WTC11 (cell line): ENCODE measurements at regions not wholly inside any gene's neighbourhood (a gene's known extent, or its start where the extent isn't known, plus 50 kb on each side); places are given as distances from the start of the nearest gene placed in this dataset.

Source experiments
- ATAC-seq: fragments of 200-7000 bp; cut with Tn5 transposase; 2 replicates; pipeline ENCODE4 v1.10.0; 2021; ENCODE audit warnings: mild to moderate bottlenecking, moderate library complexity
- CTCF ChIA-PET: fragments of 300-600 bp; sonication (Branson Sonifier 250); formaldehyde crosslinking; loops from one replicate; lab custom pipeline; 2021; ENCODE audit warnings: antibody characterized with exemption; lab: Charles Lee
- POLR2A ChIA-PET: fragments of 350-600 bp; sonication (Branson Sonifier 250); formaldehyde crosslinking; loops from one replicate; lab custom pipeline; 2021; ENCODE audit warnings: antibody characterized with exemption; lab: Charles Lee
- DNase-seq: peaks from one replicate; pipeline ENCODE4 v3.0.0; 2021; ENCODE audit warnings: low spot score
- H3K27ac Mint-ChIP-seq: 2 replicates; pipeline ENCODE4 v1.8.0; 2021; ENCODE audit warnings: mixed read lengths
- H3K27me3 Mint-ChIP-seq: 2 replicates; pipeline ENCODE4 v1.8.0; 2021; ENCODE audit warnings: low read depth, mild to moderate bottlenecking, moderate library complexity, mixed read lengths
- H3K36me3 Mint-ChIP-seq: 2 replicates; pipeline ENCODE4 v1.8.0; 2021; ENCODE audit warnings: mixed read lengths
- H3K4me1 Mint-ChIP-seq: 2 replicates; pipeline ENCODE4 v1.8.0; 2022; ENCODE audit warnings: mixed read lengths
- H3K4me3 Mint-ChIP-seq: 2 replicates; pipeline ENCODE4 v1.8.0; 2021; ENCODE audit warnings: mild to moderate bottlenecking, moderate library complexity, mixed read lengths
- H3K9me3 Mint-ChIP-seq: 2 replicates; pipeline ENCODE4 v1.8.0; 2021; ENCODE audit warnings: mixed read lengths
- CREB1 ChIP-seq: sonication (generic); formaldehyde crosslinking; IDR thresholded peaks from 2 replicates; pipeline ENCODE4 v1.8.0; 2023; ENCODE audit warnings: mild to moderate bottlenecking, missing genetic modification reagents
- CREM ChIP-seq: sonication (generic); formaldehyde crosslinking; IDR thresholded peaks from 2 replicates; pipeline ENCODE4 v1.8.1; 2022; ENCODE audit warnings: mild to moderate bottlenecking, missing genetic modification reagents, moderate library complexity
- ELF4 ChIP-seq: sonication (generic); formaldehyde crosslinking; IDR thresholded peaks from 2 replicates; pipeline ENCODE4 v1.8.1; 2022; ENCODE audit warnings: low read depth, mild to moderate bottlenecking, moderate library complexity, missing genetic modification reagents
- EMX1 ChIP-seq: fragments of 250-450 bp; sonication (Bioruptor Pico); IDR thresholded peaks from 2 replicates; pipeline ENCODE4 v1.8.0; 2021; ENCODE audit warnings: mild to moderate bottlenecking
- ESRRA ChIP-seq: sonication (generic); formaldehyde crosslinking; IDR thresholded peaks from 2 replicates; pipeline ENCODE4 v1.8.1; 2022; ENCODE audit warnings: mild to moderate bottlenecking, missing genetic modification reagents, borderline replicate concordance
- FOXK1 ChIP-seq: sonication (generic); formaldehyde crosslinking; IDR thresholded peaks from 2 replicates; pipeline ENCODE4 v1.8.0; 2022; ENCODE audit warnings: mild to moderate bottlenecking, moderate library complexity, missing genetic modification reagents
- GABPB1 ChIP-seq: sonication (generic); formaldehyde crosslinking; IDR thresholded peaks from 2 replicates; pipeline ENCODE4 v1.8.1; 2023; ENCODE audit warnings: mild to moderate bottlenecking, missing genetic modification reagents
- HMGA2 ChIP-seq: fragments of 250-450 bp; sonication (Bioruptor Pico); IDR thresholded peaks from 2 replicates; pipeline ENCODE4 v1.4.0; 2021; ENCODE audit warnings: mild to moderate bottlenecking, moderate library complexity
- NFATC4 ChIP-seq: fragments of 250-450 bp; sonication (Bioruptor Pico); IDR thresholded peaks from 2 replicates; pipeline ENCODE4 v1.9.0; 2021; ENCODE audit warnings: mild to moderate bottlenecking
- NR1H2 ChIP-seq: sonication (generic); formaldehyde crosslinking; IDR thresholded peaks from 2 replicates; pipeline ENCODE4 v1.9.0; 2021; ENCODE audit warnings: mild to moderate bottlenecking, moderate library complexity, missing genetic modification reagents
- OVOL2 ChIP-seq: fragments of 250-450 bp; sonication (Bioruptor Pico); IDR thresholded peaks from 2 replicates; pipeline ENCODE4 v1.9.0; 2021; ENCODE audit warnings: mild to moderate bottlenecking, borderline replicate concordance
- SMAD4 ChIP-seq: sonication (generic); formaldehyde crosslinking; IDR thresholded peaks from 2 replicates; pipeline ENCODE4 v1.8.0; 2022; ENCODE audit warnings: mild to moderate bottlenecking, missing genetic modification reagents
- TEAD4 ChIP-seq: sonication (generic); formaldehyde crosslinking; IDR thresholded peaks from 2 replicates; pipeline ENCODE4 v1.8.0; 2022; ENCODE audit warnings: mild to moderate bottlenecking, missing genetic modification reagents
- TP53 ChIP-seq: sonication (generic); formaldehyde crosslinking; IDR thresholded peaks from 2 replicates; pipeline ENCODE4 v1.8.1; 2023; ENCODE audit warnings: mild to moderate bottlenecking, missing genetic modification reagents
- ZNF121 ChIP-seq: sonication (generic); formaldehyde crosslinking; IDR thresholded peaks from 2 replicates; pipeline ENCODE4 v1.8.0; 2023; ENCODE audit warnings: missing genetic modification reagents
- ZNF219 ChIP-seq: sonication (generic); formaldehyde crosslinking; IDR thresholded peaks from 2 replicates; pipeline ENCODE4 v1.8.0; 2023; ENCODE audit warnings: missing genetic modification reagents, mild to moderate bottlenecking, borderline replicate concordance
- ZNF317 ChIP-seq: sonication (generic); formaldehyde crosslinking; IDR thresholded peaks from 2 replicates; pipeline ENCODE4 v1.8.1; 2023; ENCODE audit warnings: low read depth, mild to moderate bottlenecking, moderate library complexity, missing genetic modification reagents, borderline replicate concordance
- ZNF671 ChIP-seq: fragments of 250-450 bp; sonication (Bioruptor Pico); IDR thresholded peaks from 2 replicates; pipeline ENCODE4 v1.8.0; 2021; ENCODE audit warnings: mild to moderate bottlenecking
- TF ChIP-seq, protein P1 (sequence below): sonication (generic); formaldehyde crosslinking; IDR thresholded peaks from 2 replicates; pipeline ENCODE4 v1.8.1; 2022; ENCODE audit warnings: mild to moderate bottlenecking, moderate library complexity, missing genetic modification reagents
- TF ChIP-seq, protein P2 (sequence below): sonication (generic); formaldehyde crosslinking; IDR thresholded peaks from 2 replicates; pipeline ENCODE4 v1.8.1; 2023; ENCODE audit warnings: mild to moderate bottlenecking, missing genetic modification reagents, borderline replicate concordance
- TF ChIP-seq, protein P3 (sequence below): sonication (generic); formaldehyde crosslinking; IDR thresholded peaks from 2 replicates; pipeline ENCODE4 v1.8.1; 2023; ENCODE audit warnings: mild to moderate bottlenecking, missing genetic modification reagents
- TF ChIP-seq, protein P4 (sequence below): sonication (generic); formaldehyde crosslinking; IDR thresholded peaks from 2 replicates; pipeline ENCODE4 v1.8.0; 2023; ENCODE audit warnings: mild to moderate bottlenecking, missing genetic modification reagents
- TF ChIP-seq, protein P5 (sequence below): sonication (generic); formaldehyde crosslinking; IDR thresholded peaks from 2 replicates; pipeline ENCODE4 v1.8.0; 2022; ENCODE audit warnings: missing genetic modification reagents

DNA sequence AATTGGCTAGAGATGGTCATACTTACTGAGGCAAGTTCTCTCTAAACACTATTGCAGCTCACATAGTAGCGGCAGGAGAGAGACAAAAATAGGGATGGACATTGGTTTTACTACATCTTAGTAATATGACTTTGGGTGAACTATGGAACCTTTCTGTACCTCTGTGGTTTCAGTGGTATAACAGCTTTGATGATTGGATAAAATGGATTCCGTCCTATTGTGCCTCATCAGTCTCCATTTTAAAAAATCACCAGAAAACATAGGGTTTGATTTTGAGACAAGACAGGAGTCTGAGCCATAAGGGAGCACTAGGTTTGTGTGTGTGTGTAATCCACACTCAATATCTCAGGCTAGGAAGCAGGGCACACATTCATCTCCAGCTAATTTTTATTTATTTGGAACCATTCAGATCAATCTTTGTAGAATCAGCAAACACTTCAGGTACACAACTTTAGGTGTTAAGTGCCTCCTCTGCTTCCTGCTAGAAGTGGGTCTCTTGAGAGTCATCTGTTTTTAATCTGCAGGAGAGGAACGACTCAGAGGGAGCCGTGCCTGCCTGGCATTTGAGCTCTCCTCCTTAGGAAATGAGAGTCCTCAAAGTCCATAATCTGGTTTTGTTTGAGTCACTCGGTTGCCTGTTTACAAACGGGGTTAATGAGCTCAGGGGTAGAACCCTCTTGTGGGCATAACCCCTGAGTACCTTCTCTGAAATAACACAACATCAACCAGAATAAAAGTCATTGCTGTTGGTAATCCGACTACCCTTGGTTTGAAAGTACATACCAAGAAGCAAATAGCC lies 238.5 kb upstream of the BOD1L1 start (continued):
- TF ChIP-seq, protein P1, sequence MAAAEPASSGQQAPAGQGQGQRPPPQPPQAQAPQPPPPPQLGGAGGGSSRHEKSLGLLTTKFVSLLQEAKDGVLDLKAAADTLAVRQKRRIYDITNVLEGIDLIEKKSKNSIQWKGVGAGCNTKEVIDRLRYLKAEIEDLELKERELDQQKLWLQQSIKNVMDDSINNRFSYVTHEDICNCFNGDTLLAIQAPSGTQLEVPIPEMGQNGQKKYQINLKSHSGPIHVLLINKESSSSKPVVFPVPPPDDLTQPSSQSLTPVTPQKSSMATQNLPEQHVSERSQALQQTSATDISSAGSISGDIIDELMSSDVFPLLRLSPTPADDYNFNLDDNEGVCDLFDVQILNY (CRISPR knock-in tag), result no peak

DNA sequence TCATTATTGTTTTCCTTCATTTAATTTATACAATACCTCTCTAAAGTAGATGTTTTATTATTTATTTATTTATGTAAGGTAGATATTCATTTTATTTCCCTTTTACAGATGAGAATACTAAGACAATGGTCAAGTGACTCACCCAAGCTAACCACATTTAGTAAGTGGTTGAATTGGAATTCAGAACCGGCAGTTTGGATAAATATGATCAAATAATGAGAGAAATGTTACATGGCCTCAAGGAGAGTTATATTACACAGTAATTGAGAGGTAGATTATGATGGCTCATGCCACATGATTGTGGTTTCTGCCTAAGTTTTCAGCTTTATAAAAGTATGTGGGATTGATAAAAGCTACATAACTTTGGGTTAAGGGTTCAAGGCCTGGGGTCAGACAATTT lies 239.4 kb upstream of the BOD1L1 start:
- H3K4me1 Mint-ChIP-seq, result peaks cover 8% of the 10 kb centered on the region
- peaks cover 9% of the 10 kb centered on the region for H3K36me3 Mint-ChIP-seq
- no peak for DNase-seq
- peaks cover 17% of the 10 kb centered on the region for H3K9me3 Mint-ChIP-seq
- no peak for ATAC-seq
- H3K4me3 Mint-ChIP-seq, result no peak overlapping the region
- ChIA-PET CTCF (interaction anchor here (2.1 kb wide), 1 partner anchor 212 kb away, joined by 6 read pairs; no protein-coding TSS in a partner anchor), POLR2A (interaction anchor here (0.5 kb wide), 1 partner anchor 571 kb away, joined by 6 read pairs; no protein-coding TSS in a partner anchor)
- no peak for TF ChIP-seq NFATC4
- no peak for TF ChIP-seq GABPB1
- no peak for TF ChIP-seq ZNF121 (CRISPR knock-in tag)
- no peak for TF ChIP-seq OVOL2 (CRISPR knock-in tag)
- TF ChIP-seq ESRRA (CRISPR knock-in tag), result no peak
- TF ChIP-seq, protein P2, sequence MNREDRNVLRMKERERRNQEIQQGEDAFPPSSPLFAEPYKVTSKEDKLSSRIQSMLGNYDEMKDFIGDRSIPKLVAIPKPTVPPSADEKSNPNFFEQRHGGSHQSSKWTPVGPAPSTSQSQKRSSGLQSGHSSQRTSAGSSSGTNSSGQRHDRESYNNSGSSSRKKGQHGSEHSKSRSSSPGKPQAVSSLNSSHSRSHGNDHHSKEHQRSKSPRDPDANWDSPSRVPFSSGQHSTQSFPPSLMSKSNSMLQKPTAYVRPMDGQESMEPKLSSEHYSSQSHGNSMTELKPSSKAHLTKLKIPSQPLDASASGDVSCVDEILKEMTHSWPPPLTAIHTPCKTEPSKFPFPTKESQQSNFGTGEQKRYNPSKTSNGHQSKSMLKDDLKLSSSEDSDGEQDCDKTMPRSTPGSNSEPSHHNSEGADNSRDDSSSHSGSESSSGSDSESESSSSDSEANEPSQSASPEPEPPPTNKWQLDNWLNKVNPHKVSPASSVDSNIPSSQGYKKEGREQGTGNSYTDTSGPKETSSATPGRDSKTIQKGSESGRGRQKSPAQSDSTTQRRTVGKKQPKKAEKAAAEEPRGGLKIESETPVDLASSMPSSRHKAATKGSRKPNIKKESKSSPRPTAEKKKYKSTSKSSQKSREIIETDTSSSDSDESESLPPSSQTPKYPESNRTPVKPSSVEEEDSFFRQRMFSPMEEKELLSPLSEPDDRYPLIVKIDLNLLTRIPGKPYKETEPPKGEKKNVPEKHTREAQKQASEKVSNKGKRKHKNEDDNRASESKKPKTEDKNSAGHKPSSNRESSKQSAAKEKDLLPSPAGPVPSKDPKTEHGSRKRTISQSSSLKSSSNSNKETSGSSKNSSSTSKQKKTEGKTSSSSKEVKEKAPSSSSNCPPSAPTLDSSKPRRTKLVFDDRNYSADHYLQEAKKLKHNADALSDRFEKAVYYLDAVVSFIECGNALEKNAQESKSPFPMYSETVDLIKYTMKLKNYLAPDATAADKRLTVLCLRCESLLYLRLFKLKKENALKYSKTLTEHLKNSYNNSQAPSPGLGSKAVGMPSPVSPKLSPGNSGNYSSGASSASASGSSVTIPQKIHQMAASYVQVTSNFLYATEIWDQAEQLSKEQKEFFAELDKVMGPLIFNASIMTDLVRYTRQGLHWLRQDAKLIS (CRISPR knock-in tag), result no peak
- TF ChIP-seq, protein P3, sequence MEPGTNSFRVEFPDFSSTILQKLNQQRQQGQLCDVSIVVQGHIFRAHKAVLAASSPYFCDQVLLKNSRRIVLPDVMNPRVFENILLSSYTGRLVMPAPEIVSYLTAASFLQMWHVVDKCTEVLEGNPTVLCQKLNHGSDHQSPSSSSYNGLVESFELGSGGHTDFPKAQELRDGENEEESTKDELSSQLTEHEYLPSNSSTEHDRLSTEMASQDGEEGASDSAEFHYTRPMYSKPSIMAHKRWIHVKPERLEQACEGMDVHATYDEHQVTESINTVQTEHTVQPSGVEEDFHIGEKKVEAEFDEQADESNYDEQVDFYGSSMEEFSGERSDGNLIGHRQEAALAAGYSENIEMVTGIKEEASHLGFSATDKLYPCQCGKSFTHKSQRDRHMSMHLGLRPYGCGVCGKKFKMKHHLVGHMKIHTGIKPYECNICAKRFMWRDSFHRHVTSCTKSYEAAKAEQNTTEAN, result no peak
- no peak for TF ChIP-seq ZNF317 (CRISPR knock-in tag)
- TF ChIP-seq FOXK1 (CRISPR knock-in tag), result no peak
- TF ChIP-seq TP53, result no peak
- no peak for TF ChIP-seq CREB1 (CRISPR knock-in tag)
- no peaks in the 10 kb centered on the region for H3K27me3 Mint-ChIP-seq
- no peak overlapping the region for H3K27ac Mint-ChIP-seq

DNA sequence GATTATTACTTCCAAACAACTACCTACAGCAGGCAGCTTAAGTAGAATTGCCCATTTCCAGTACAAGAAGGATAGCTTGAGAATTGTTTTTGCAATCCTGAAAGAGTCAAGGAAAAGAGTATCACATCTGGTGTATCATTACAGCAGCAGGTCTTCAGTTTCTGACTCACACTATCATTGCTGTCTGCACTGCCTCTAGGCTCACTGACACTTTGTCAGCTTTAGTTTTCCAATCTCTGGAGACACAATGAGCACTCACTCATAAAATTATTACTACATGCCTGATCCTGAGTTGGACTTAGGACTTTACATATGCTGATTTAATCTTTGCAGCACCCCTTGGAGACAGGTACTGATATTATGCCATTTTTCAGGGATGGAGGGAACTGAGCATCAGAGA lies 244.6 kb upstream of the BOD1L1 start:
- H3K36me3 Mint-ChIP-seq, result no peaks in the 10 kb centered on the region
- H3K27me3 Mint-ChIP-seq, result no peaks in the 10 kb centered on the region
- ATAC-seq (no peak), DNase-seq (no peak)
- H3K4me3 Mint-ChIP-seq, result no peak overlapping the region
- CTCF ChIA-PET, result no interaction called here
- H3K9me3 Mint-ChIP-seq, result peaks cover 13% of the 10 kb centered on the region
- POLR2A ChIA-PET, result no interaction called here
- H3K4me1 Mint-ChIP-seq, result peaks cover 8% of the 10 kb centered on the region
- no peak overlapping the region for H3K27ac Mint-ChIP-seq
- no peak for TF ChIP-seq ZNF219 (CRISPR knock-in tag)
- no peak for TF ChIP-seq NR1H2 (CRISPR knock-in tag)
- TF ChIP-seq ELF4, result no peak
- TF ChIP-seq SMAD4 (CRISPR knock-in tag), result no peak
- no peak for TF ChIP-seq CREM (CRISPR knock-in tag)
- no peak for TF ChIP-seq HMGA2
- no peak for TF ChIP-seq EMX1 (CRISPR knock-in tag)
- no peak for TF ChIP-seq TEAD4 (CRISPR knock-in tag)
- no peak for TF ChIP-seq ZNF671 (CRISPR knock-in tag)
- TF ChIP-seq, protein P4, sequence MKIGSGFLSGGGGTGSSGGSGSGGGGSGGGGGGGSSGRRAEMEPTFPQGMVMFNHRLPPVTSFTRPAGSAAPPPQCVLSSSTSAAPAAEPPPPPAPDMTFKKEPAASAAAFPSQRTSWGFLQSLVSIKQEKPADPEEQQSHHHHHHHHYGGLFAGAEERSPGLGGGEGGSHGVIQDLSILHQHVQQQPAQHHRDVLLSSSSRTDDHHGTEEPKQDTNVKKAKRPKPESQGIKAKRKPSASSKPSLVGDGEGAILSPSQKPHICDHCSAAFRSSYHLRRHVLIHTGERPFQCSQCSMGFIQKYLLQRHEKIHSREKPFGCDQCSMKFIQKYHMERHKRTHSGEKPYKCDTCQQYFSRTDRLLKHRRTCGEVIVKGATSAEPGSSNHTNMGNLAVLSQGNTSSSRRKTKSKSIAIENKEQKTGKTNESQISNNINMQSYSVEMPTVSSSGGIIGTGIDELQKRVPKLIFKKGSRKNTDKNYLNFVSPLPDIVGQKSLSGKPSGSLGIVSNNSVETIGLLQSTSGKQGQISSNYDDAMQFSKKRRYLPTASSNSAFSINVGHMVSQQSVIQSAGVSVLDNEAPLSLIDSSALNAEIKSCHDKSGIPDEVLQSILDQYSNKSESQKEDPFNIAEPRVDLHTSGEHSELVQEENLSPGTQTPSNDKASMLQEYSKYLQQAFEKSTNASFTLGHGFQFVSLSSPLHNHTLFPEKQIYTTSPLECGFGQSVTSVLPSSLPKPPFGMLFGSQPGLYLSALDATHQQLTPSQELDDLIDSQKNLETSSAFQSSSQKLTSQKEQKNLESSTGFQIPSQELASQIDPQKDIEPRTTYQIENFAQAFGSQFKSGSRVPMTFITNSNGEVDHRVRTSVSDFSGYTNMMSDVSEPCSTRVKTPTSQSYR (CRISPR knock-in tag), result no peak
- TF ChIP-seq, protein P5, sequence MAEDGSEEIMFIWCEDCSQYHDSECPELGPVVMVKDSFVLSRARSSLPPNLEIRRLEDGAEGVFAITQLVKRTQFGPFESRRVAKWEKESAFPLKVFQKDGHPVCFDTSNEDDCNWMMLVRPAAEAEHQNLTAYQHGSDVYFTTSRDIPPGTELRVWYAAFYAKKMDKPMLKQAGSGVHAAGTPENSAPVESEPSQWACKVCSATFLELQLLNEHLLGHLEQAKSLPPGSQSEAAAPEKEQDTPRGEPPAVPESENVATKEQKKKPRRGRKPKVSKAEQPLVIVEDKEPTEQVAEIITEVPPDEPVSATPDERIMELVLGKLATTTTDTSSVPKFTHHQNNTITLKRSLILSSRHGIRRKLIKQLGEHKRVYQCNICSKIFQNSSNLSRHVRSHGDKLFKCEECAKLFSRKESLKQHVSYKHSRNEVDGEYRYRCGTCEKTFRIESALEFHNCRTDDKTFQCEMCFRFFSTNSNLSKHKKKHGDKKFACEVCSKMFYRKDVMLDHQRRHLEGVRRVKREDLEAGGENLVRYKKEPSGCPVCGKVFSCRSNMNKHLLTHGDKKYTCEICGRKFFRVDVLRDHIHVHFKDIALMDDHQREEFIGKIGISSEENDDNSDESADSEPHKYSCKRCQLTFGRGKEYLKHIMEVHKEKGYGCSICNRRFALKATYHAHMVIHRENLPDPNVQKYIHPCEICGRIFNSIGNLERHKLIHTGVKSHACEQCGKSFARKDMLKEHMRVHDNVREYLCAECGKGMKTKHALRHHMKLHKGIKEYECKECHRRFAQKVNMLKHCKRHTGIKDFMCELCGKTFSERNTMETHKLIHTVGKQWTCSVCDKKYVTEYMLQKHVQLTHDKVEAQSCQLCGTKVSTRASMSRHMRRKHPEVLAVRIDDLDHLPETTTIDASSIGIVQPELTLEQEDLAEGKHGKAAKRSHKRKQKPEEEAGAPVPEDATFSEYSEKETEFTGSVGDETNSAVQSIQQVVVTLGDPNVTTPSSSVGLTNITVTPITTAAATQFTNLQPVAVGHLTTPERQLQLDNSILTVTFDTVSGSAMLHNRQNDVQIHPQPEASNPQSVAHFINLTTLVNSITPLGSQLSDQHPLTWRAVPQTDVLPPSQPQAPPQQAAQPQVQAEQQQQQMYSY (CRISPR knock-in tag), result no peak
